ENCODE measurements at regions not wholly inside any gene's neighbourhood (a gene's known extent, or its start where the extent isn't known, plus 50 kb on each side); places are given as distances from the start of the nearest gene placed in this dataset.

DNA sequence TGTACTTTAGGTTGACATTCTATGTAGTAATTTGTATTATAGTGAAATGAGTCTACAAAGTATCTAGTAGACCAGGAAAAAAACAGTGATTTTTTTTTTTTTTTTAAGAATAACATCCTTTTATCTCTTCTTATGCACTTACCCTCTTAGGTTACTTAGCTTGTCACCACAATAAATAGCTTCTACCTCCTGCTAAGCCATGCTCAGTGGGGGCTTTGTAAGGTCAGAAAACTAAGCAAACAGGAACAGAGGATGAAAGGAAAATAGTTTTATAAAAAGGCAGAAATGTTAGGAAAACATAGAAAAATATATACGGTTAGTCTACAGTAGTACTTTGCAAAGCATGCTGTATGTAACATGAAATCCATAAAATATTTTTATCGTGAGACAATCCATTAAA, 385.3 kb upstream of the ATXN7L3B start:
- TF ChIP-seq, protein P1, sequence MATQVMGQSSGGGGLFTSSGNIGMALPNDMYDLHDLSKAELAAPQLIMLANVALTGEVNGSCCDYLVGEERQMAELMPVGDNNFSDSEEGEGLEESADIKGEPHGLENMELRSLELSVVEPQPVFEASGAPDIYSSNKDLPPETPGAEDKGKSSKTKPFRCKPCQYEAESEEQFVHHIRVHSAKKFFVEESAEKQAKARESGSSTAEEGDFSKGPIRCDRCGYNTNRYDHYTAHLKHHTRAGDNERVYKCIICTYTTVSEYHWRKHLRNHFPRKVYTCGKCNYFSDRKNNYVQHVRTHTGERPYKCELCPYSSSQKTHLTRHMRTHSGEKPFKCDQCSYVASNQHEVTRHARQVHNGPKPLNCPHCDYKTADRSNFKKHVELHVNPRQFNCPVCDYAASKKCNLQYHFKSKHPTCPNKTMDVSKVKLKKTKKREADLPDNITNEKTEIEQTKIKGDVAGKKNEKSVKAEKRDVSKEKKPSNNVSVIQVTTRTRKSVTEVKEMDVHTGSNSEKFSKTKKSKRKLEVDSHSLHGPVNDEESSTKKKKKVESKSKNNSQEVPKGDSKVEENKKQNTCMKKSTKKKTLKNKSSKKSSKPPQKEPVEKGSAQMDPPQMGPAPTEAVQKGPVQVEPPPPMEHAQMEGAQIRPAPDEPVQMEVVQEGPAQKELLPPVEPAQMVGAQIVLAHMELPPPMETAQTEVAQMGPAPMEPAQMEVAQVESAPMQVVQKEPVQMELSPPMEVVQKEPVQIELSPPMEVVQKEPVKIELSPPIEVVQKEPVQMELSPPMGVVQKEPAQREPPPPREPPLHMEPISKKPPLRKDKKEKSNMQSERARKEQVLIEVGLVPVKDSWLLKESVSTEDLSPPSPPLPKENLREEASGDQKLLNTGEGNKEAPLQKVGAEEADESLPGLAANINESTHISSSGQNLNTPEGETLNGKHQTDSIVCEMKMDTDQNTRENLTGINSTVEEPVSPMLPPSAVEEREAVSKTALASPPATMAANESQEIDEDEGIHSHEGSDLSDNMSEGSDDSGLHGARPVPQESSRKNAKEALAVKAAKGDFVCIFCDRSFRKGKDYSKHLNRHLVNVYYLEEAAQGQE (IDR thresholded peaks at IDR 0.05), result no peak
- TF ChIP-seq JUNB (IDR thresholded peaks at IDR 0.05), result no peak
- TF ChIP-seq TP53 (CRISPR knock-in tag; IDR thresholded peaks at IDR 0.05), result no peak
- no peak for TF ChIP-seq EHMT2 (IDR thresholded peaks at IDR 0.05; ENCODE audit: low read depth)
- TF ChIP-seq, protein P2, sequence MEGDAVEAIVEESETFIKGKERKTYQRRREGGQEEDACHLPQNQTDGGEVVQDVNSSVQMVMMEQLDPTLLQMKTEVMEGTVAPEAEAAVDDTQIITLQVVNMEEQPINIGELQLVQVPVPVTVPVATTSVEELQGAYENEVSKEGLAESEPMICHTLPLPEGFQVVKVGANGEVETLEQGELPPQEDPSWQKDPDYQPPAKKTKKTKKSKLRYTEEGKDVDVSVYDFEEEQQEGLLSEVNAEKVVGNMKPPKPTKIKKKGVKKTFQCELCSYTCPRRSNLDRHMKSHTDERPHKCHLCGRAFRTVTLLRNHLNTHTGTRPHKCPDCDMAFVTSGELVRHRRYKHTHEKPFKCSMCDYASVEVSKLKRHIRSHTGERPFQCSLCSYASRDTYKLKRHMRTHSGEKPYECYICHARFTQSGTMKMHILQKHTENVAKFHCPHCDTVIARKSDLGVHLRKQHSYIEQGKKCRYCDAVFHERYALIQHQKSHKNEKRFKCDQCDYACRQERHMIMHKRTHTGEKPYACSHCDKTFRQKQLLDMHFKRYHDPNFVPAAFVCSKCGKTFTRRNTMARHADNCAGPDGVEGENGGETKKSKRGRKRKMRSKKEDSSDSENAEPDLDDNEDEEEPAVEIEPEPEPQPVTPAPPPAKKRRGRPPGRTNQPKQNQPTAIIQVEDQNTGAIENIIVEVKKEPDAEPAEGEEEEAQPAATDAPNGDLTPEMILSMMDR (IDR thresholded peaks at IDR 0.05), result no peak
- TF ChIP-seq MAZ (IDR thresholded peaks at IDR 0.05; ENCODE audit: borderline replicate concordance, low read depth, low read length), result no peak
- TF ChIP-seq, protein P3, sequence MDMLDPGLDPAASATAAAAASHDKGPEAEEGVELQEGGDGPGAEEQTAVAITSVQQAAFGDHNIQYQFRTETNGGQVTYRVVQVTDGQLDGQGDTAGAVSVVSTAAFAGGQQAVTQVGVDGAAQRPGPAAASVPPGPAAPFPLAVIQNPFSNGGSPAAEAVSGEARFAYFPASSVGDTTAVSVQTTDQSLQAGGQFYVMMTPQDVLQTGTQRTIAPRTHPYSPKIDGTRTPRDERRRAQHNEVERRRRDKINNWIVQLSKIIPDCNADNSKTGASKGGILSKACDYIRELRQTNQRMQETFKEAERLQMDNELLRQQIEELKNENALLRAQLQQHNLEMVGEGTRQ (IDR thresholded peaks at IDR 0.05), result no peak
- TF ChIP-seq EP300 (IDR thresholded peaks at IDR 0.05), result no peak
- TF ChIP-seq HDAC2 (IDR thresholded peaks at IDR 0.05), result no peak
- TF ChIP-seq, protein P4, sequence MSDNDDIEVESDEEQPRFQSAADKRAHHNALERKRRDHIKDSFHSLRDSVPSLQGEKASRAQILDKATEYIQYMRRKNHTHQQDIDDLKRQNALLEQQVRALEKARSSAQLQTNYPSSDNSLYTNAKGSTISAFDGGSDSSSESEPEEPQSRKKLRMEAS (IDR thresholded peaks at IDR 0.05), result no peak
- TF ChIP-seq POLR2A (IDR thresholded peaks at IDR 0.05; ENCODE audit: low read length), result no peak

Measured in A549 (cell line).